ENCODE measurements at regions not wholly inside any gene's neighbourhood (a gene's known extent, or its start where the extent isn't known, plus 50 kb on each side); places are given as distances from the start of the nearest gene placed in this dataset.

GRCh38 chr5:124665035-124665434, 81.4 kb downstream of the ZNF608 start:
- H3K9me3 ChIP-seq, result no peaks in the 10 kb centered on the region

GRCh38 chr5:124664287-124664686, 82.2 kb downstream of the ZNF608 start:
- peaks cover 0 to 28% (median 13%) of the 10 kb centered on the region in 4 donors for H3K4me1 ChIP-seq
- DNase-seq (no peak), ATAC-seq (no peak)
- no peak overlapping the region for H3K4me3 ChIP-seq
- no peaks in the 10 kb centered on the region for H3K36me3 ChIP-seq
- no peak overlapping the region for H3K27ac ChIP-seq
- intact Hi-C loops (cut with DNase I), result loop anchor here in 1 of 2 donors (5.0 kb wide), 1 partner anchor 78 kb away; no protein-coding TSS in a partner anchor
- H3K9me3 ChIP-seq, result no peaks in the 10 kb centered on the region
- TF ChIP-seq POLR2A (IDR thresholded peaks at IDR 0.05), result no peak
- TF ChIP-seq CTCF (IDR thresholded peaks at IDR 0.05), result no peak
- WGBS (ENCODE audit: insufficient coverage, low coverage, low lambda C conversion rate, missing lambda C conversion rate), result 60% methylated on average over 1 of the region's 1 CpG
- H3K27me3 ChIP-seq, result no peaks in the 10 kb centered on the region

More at GRCh38 chr5:124665035-124665434, 81.4 kb downstream of the ZNF608 start:
- intact Hi-C loops (cut with DNase I), result no loop called here
- Histone ChIP-seq H3K27me3 (no peaks in the 10 kb centered on the region), H3K4me3 (no peak overlapping the region), H3K27ac (no peak overlapping the region), H3K36me3 (no peaks in the 10 kb centered on the region), H3K4me1 (peaks cover 0 to 28% (median 13%) of the 10 kb centered on the region in 4 donors)
- TF ChIP-seq CTCF (IDR thresholded peaks at IDR 0.05), result no peak
- TF ChIP-seq POLR2A (IDR thresholded peaks at IDR 0.05), result no peak
- no peak for DNase-seq
- WGBS (ENCODE audit: insufficient coverage, low coverage, low lambda C conversion rate, missing lambda C conversion rate), result 61% methylated on average over 2 of the region's 2 CpGs
- ATAC-seq, result no peak

GRCh38 chr5:124663101-124663506, 83.3 kb downstream of the ZNF608 start:
- peaks cover 0 to 28% (median 13%) of the 10 kb centered on the region in 4 donors for H3K4me1 ChIP-seq
- TF ChIP-seq POLR2A (IDR thresholded peaks at IDR 0.05) (no peak), CTCF (IDR thresholded peaks at IDR 0.05) (no peak)
- H3K9me3 ChIP-seq, result no peaks in the 10 kb centered on the region
- 94% methylated on average over 4 of the region's 5 CpGs for WGBS (ENCODE audit: insufficient coverage, low coverage, low lambda C conversion rate, missing lambda C conversion rate)
- intact Hi-C loops (cut with DNase I), result loop anchor here in 1 of 2 donors (5.0 kb wide), 1 partner anchor 79 kb away; no protein-coding TSS in a partner anchor
- H3K36me3 ChIP-seq, result no peaks in the 10 kb centered on the region
- no peak overlapping the region for H3K27ac ChIP-seq
- no peaks in the 10 kb centered on the region for H3K27me3 ChIP-seq
- no peak overlapping the region for H3K4me3 ChIP-seq
- ATAC-seq (no peak), DNase-seq (no peak)

- intact Hi-C loops (cut with DNase I), result loop anchor here in 1 of 2 donors (5.0 kb wide), 1 partner anchor 80 kb away; no protein-coding TSS in a partner anchor
- Histone ChIP-seq H3K27me3 (no peaks in the 10 kb centered on the region), H3K36me3 (no peaks in the 10 kb centered on the region), H3K4me3 (no peak overlapping the region), H3K9me3 (no peaks in the 10 kb centered on the region), H3K27ac (peak overlapping the region; percentile 41 to 75 (median 47)), H3K4me1 (peaks cover 0 to 28% (median 13%) of the 10 kb centered on the region in 4 donors)
- 40% methylated on average over 9 of the region's 9 CpGs for WGBS (ENCODE audit: insufficient coverage, low coverage, low lambda C conversion rate, missing lambda C conversion rate)
- TF ChIP-seq POLR2A (IDR thresholded peaks at IDR 0.05) (no peak), CTCF (IDR thresholded peaks at IDR 0.05) (no peak)
- no peak for DNase-seq
- peak; percentile 30 to 57 (median 50) for ATAC-seq
These were observed 84.2 kb downstream of the ZNF608 start for GRCh38 chr5:124662181-124662781.

All from right lobe of liver (tissue), 6 donors.